ENCODE measurements at regions not wholly inside any gene's neighbourhood (a gene's known extent, or its start where the extent isn't known, plus 50 kb on each side); places are given as distances from the start of the nearest gene placed in this dataset.
"Not testable (repeated sequence)": the region's sequence is repeated elsewhere in the genome, so short reads cannot be mapped to it uniquely, and the experiment has no call there.

DNA sequence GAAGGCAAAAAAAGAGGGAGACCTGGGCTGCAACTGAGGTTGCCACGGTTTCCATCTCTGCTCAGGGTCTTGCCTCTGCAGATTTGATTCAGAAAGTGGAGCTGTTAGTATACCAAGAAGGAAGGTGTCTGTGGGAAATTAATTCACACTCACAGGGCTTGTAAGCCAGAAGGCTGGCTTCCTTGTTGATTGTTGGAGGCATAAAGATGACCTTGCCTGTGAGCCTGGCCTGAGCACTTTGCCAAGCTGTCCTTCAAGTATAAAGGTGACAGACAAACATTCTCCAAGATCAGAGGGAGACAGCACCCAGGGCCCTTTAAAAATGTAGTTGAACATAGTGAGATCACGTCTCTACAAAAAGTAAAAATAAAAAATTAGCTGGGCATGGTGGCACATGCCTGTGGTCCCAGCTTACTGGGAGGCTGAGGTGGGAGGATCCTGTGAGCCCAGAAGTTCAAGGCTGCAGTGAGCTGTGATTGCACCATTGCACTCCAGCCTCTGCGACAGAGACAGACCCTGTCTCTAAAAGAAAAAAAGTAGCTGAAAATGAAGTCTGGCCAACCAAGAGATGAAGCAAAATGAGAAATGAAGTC lies 91.2 kb upstream of the UXS1 start:
- no peaks in the 10 kb centered on the region for H3K79me2 ChIP-seq (ENCODE audit: insufficient read depth, low read length)
- H3K9ac ChIP-seq (ENCODE audit: low read depth, low read length): no peak overlapping the region
- no peak overlapping the region; the same call in 1 of the 2 replicates for H3K27ac ChIP-seq (ENCODE audit: low read length)
- DNase-seq: no peak
- H3K4me3 ChIP-seq (ENCODE audit: low read depth in 1 of 2, low read length in 2 of 2): no peak overlapping the region
- H3K4me1 ChIP-seq (ENCODE audit: insufficient read depth, low read length): peaks cover 6% of the 10 kb centered on the region
- H3K4me2 ChIP-seq (ENCODE audit: insufficient read depth, low read length): no peak overlapping the region
- H3K36me3 ChIP-seq (ENCODE audit: insufficient read depth, low read length): no peaks in the 10 kb centered on the region
- no peak for ATAC-seq (ENCODE audit: insufficient read depth, low read depth)
- H3K27me3 ChIP-seq (ENCODE audit: insufficient read depth, low read length, poor library complexity): no peaks in the 10 kb centered on the region
- H4K20me1 ChIP-seq (ENCODE audit: insufficient read depth, low read length): no peaks in the 10 kb centered on the region
- H3K9me3 ChIP-seq (ENCODE audit: insufficient read depth, low read length, severe bottlenecking): no peaks in the 10 kb centered on the region
- H2AFZ ChIP-seq (ENCODE audit: low read depth, low read length): no peak overlapping the region
- TF ChIP-seq, protein P1, sequence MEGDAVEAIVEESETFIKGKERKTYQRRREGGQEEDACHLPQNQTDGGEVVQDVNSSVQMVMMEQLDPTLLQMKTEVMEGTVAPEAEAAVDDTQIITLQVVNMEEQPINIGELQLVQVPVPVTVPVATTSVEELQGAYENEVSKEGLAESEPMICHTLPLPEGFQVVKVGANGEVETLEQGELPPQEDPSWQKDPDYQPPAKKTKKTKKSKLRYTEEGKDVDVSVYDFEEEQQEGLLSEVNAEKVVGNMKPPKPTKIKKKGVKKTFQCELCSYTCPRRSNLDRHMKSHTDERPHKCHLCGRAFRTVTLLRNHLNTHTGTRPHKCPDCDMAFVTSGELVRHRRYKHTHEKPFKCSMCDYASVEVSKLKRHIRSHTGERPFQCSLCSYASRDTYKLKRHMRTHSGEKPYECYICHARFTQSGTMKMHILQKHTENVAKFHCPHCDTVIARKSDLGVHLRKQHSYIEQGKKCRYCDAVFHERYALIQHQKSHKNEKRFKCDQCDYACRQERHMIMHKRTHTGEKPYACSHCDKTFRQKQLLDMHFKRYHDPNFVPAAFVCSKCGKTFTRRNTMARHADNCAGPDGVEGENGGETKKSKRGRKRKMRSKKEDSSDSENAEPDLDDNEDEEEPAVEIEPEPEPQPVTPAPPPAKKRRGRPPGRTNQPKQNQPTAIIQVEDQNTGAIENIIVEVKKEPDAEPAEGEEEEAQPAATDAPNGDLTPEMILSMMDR (IDR thresholded peaks at IDR 0.05; ENCODE audit: borderline replicate concordance, extremely low read depth, low read length, poor library complexity, severe bottlenecking): no peak
- no peak for TF ChIP-seq EZH2 (IDR thresholded peaks at IDR 0.05; ENCODE audit: borderline replicate concordance, low read depth, low read length, severe bottlenecking)

DNA sequence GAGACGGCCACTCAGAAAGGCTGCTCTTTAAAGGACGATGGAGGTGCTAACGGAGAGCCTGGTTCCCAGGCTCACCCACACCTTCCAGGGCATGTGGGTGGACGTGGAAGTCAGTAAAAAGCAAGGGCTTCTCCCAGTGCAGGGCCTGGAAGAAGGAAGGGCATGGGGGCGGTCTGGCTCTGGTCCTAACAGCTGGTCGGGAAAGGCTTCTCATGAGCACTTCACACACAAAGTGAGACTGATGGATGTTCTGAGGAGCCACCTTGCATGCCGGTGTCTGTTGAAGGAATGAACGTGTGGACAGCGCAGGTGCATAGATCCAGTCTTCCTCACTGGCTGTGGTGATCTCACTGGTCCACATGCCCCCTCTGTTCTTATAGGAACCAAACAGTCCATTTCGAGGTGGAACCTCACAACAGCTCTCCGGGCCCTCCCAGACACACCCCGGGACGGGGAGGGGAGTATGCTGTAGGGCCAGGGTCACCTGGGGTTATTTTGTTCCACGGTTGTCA lies 90.6 kb upstream of the UXS1 start:
- H3K9me3 ChIP-seq (ENCODE audit: insufficient read depth, low read length, severe bottlenecking): no peaks in the 10 kb centered on the region
- TF ChIP-seq, protein P1 (IDR thresholded peaks at IDR 0.05; ENCODE audit: borderline replicate concordance, extremely low read depth, low read length, poor library complexity, severe bottlenecking): no peak
- no peak for TF ChIP-seq EZH2 (IDR thresholded peaks at IDR 0.05; ENCODE audit: borderline replicate concordance, low read depth, low read length, severe bottlenecking)
- ATAC-seq (ENCODE audit: insufficient read depth, low read depth) (no peak), DNase-seq (no peak)
- H3K27me3 ChIP-seq (ENCODE audit: insufficient read depth, low read length, poor library complexity): no peaks in the 10 kb centered on the region
- no peak overlapping the region for H3K4me3 ChIP-seq (ENCODE audit: low read depth in 1 of 2, low read length in 2 of 2)
- no peaks in the 10 kb centered on the region for H3K36me3 ChIP-seq (ENCODE audit: insufficient read depth, low read length)
- no peak overlapping the region for H3K9ac ChIP-seq (ENCODE audit: low read depth, low read length)
- no peak overlapping the region for H2AFZ ChIP-seq (ENCODE audit: low read depth, low read length)
- no peaks in the 10 kb centered on the region for H4K20me1 ChIP-seq (ENCODE audit: insufficient read depth, low read length)
- H3K27ac ChIP-seq (ENCODE audit: low read length): no peak overlapping the region
- no peaks in the 10 kb centered on the region for H3K79me2 ChIP-seq (ENCODE audit: insufficient read depth, low read length)
- H3K4me1 ChIP-seq (ENCODE audit: insufficient read depth, low read length): peaks cover 6% of the 10 kb centered on the region
- no peak overlapping the region for H3K4me2 ChIP-seq (ENCODE audit: insufficient read depth, low read length)

DNA sequence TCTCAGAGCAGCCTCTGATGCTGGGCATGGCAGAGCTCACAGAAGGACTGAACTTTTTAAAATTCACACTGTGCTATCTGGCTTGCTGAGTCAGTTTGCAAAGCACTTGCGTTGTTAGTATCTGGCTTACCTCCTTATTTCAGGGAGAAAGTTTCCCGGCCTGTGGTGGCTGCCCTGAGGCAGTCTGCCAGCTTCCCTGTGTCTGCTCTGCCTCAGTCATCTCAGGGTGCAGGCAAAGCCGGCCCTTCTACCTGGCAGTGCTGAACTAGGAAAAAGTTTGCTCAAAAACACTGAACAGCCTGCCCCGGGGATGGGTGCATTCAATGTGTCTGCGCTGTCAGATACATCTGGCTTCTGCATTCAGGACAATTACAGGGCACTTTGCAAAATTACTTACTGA lies 90.2 kb upstream of the UXS1 start:
- Histone ChIP-seq H4K20me1 (ENCODE audit: insufficient read depth, low read length) (no peaks in the 10 kb centered on the region), H3K27me3 (ENCODE audit: insufficient read depth, low read length, poor library complexity) (no peaks in the 10 kb centered on the region), H3K36me3 (ENCODE audit: insufficient read depth, low read length) (no peaks in the 10 kb centered on the region), H3K79me2 (ENCODE audit: insufficient read depth, low read length) (no peaks in the 10 kb centered on the region), H3K9ac (ENCODE audit: low read depth, low read length) (no peak overlapping the region), H2AFZ (ENCODE audit: low read depth, low read length) (no peak overlapping the region), H3K9me3 (ENCODE audit: insufficient read depth, low read length, severe bottlenecking) (no peaks in the 10 kb centered on the region), H3K4me2 (ENCODE audit: insufficient read depth, low read length) (no peak overlapping the region), H3K27ac (ENCODE audit: low read length) (no peak overlapping the region), H3K4me3 (ENCODE audit: low read depth in 1 of 2, low read length in 2 of 2) (no peak overlapping the region), H3K4me1 (ENCODE audit: insufficient read depth, low read length) (peaks cover 6% of the 10 kb centered on the region)
- TF ChIP-seq, protein P1 (IDR thresholded peaks at IDR 0.05; ENCODE audit: borderline replicate concordance, extremely low read depth, low read length, poor library complexity, severe bottlenecking): no peak
- TF ChIP-seq EZH2 (IDR thresholded peaks at IDR 0.05; ENCODE audit: borderline replicate concordance, low read depth, low read length, severe bottlenecking): no peak
- ATAC-seq (ENCODE audit: insufficient read depth, low read depth): no peak
- no peak for DNase-seq

DNA sequence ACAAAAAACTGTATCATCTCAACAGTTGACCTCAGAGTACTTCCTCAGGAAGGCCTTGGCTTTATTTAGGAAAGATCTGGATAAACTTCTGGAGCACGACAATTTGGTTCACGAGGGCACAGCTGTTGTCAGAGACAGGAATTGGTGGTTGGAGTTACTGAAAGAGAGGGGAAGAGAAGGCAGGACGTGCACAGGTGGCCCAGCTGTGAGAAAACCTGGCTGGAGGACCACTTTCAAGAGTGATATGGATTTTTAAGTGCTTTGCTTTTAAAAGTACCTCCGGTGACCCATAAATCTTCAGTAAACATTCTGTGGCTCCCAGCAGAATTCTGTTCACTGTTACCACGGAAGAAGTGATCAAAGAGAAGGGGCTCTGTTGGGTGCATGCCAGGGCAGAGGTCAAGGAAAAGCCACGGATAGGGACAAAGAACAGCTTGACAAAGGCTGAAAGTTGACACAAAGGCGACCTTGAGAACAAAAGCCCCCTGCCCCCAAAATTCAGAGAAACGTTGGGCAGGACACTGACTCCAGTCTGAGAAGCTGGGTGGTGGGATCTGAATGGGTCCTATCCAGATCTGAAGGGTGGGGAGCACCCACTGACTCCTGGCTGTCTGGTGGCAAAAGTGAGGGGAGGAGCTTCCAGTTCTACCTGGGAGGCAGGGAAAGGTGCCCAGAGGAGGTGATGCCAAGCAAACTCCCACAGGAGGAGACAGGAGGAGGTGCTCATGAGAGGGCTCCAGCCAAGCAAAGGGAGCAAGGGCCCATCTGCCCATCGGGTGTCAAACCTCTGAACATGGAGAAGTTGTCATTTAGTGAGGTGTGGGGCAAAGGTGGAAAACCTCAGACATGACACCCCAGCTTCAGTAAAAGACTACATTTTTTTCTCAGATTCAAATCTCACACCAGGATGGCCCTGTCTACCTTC lies 89.4 kb upstream of the UXS1 start:
- DNase-seq; H4K20me1 ChIP-seq (ENCODE audit: insufficient read depth, low read length); H3K4me2 ChIP-seq (ENCODE audit: insufficient read depth, low read length); H3K9me3 ChIP-seq (ENCODE audit: insufficient read depth, low read length, severe bottlenecking); H3K36me3 ChIP-seq (ENCODE audit: insufficient read depth, low read length); H3K4me3 ChIP-seq (ENCODE audit: low read depth in 1 of 2, low read length in 2 of 2); H3K9ac ChIP-seq (ENCODE audit: low read depth, low read length); ATAC-seq (ENCODE audit: insufficient read depth, low read depth); H3K4me1 ChIP-seq (ENCODE audit: insufficient read depth, low read length); H3K27me3 ChIP-seq (ENCODE audit: insufficient read depth, low read length, poor library complexity); H2AFZ ChIP-seq (ENCODE audit: low read depth, low read length); H3K27ac ChIP-seq (ENCODE audit: low read length); H3K79me2 ChIP-seq (ENCODE audit: insufficient read depth, low read length): not testable (repeated sequence)
